Neutrophil (primary cell): ENCODE measurements at regions not wholly inside any gene's neighbourhood (a gene's known extent, or its start where the extent isn't known, plus 50 kb on each side); places are given as distances from the start of the nearest gene placed in this dataset.

Experiments
- H3K27ac ChIP-seq: fragments of 200-600 bp; sonication (generic); 2 replicates; pipeline ENCODE4 v1.5.1; 2016; ENCODE audit warnings: mild to moderate bottlenecking, moderate library complexity
- H3K27me3 ChIP-seq: fragments of 200-600 bp; sonication (generic); 2 replicates; pipeline ENCODE4 v1.6.0; 2016; ENCODE audit warnings: mild to moderate bottlenecking
- H3K36me3 ChIP-seq: fragments of 200-600 bp; sonication (generic); 2 replicates; pipeline ENCODE4 v1.5.1; 2017
- H3K4me1 ChIP-seq, 2 experiments: fragments of 200-600 bp in 1 of 2; sonication (generic) in 1 of 2; 1 replicate in 1 of 2; 2 replicates in 1 of 2; pipeline versions ENCODE4 v1.5.1 to v1.6.1; 2013 to 2016; ENCODE audit warnings: low read depth in 1 of 2, low read length in 1 of 2, mild to moderate bottlenecking in 1 of 2, moderate library complexity in 1 of 2; ENCODE audit not compliant: control insufficient read depth in 1 of 2, insufficient read depth in 1 of 2
- H3K4me3 ChIP-seq, 2 experiments: fragments of 200-600 bp in 1 of 2; sonication (generic) in 1 of 2; 1 replicate in 1 of 2; 2 replicates in 1 of 2; pipeline ENCODE4 v1.5.1; 2013 to 2016; ENCODE audit warnings: low read depth in 1 of 2, low read length in 1 of 2, mild to moderate bottlenecking in 1 of 2, moderate library complexity in 1 of 2
- H3K9me3 ChIP-seq: fragments of 200-600 bp; sonication (generic); 2 replicates; pipeline ENCODE4 v1.5.1; 2016
- TF ChIP-seq, protein P1 (sequence below): fragments of 200-600 bp; sonication (generic); IDR thresholded peaks from 2 replicates; pipeline ENCODE4 v1.5.1; 2016; ENCODE audit warnings: antibody characterized with exemption

DNA sequence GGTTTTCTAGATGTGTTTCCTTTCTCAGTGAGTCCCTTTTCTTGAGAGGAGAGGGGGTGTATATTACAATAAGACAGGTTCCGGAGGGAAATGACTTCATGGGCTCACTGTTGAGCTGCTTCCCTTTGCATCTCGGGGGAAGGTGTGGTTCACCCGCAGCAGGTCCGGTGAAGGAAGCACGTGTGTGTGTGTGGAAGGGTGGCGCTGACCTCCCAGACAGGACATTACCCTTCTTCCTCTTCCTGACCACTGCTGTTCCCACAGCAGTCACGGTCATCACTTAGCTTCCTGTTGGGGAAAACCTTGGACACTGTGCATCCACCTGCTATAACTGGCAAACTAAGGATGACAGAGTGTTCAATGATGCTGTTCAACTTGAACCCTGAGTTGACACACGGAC is 83.6 kb downstream of the PLEKHG1 start:
- no peaks in the 10 kb centered on the region for H3K9me3 ChIP-seq
- peaks cover 11 to 23% of the 10 kb centered on the region in 2 experiments for H3K4me1 ChIP-seq
- TF ChIP-seq, protein P1, sequence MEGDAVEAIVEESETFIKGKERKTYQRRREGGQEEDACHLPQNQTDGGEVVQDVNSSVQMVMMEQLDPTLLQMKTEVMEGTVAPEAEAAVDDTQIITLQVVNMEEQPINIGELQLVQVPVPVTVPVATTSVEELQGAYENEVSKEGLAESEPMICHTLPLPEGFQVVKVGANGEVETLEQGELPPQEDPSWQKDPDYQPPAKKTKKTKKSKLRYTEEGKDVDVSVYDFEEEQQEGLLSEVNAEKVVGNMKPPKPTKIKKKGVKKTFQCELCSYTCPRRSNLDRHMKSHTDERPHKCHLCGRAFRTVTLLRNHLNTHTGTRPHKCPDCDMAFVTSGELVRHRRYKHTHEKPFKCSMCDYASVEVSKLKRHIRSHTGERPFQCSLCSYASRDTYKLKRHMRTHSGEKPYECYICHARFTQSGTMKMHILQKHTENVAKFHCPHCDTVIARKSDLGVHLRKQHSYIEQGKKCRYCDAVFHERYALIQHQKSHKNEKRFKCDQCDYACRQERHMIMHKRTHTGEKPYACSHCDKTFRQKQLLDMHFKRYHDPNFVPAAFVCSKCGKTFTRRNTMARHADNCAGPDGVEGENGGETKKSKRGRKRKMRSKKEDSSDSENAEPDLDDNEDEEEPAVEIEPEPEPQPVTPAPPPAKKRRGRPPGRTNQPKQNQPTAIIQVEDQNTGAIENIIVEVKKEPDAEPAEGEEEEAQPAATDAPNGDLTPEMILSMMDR: no peak
- H3K36me3 ChIP-seq: no peaks in the 10 kb centered on the region
- no peak overlapping the region for H3K27ac ChIP-seq
- H3K4me3 ChIP-seq: no peak overlapping the region
- peaks cover 21% of the 10 kb centered on the region for H3K27me3 ChIP-seq

DNA sequence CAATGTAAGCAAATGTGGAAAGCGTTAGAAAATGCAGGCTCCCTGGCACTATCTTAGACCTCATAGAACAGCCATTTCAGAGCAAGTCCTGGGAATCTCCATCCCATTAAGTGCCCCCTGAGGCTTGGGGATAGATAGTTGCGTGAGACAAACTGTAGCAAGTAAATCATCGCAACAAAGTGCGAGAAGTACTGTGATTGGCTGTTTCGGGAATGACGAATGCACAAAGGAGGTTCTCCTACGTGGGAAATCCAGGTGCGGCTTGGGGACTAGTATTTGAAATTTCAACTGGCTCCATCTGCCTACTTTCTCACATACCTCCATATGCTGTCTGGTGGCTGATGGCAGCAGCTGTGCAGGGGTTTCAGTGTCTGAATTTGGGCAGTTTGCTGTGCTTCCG is 84.5 kb downstream of the PLEKHG1 start:
- TF ChIP-seq, protein P1: no peak
- Histone ChIP-seq H3K4me1 (peaks cover 11 to 23% of the 10 kb centered on the region in 2 experiments), H3K36me3 (no peaks in the 10 kb centered on the region), H3K9me3 (no peaks in the 10 kb centered on the region), H3K27ac (no peak overlapping the region), H3K4me3 (no peak overlapping the region), H3K27me3 (peaks cover 21% of the 10 kb centered on the region)

DNA sequence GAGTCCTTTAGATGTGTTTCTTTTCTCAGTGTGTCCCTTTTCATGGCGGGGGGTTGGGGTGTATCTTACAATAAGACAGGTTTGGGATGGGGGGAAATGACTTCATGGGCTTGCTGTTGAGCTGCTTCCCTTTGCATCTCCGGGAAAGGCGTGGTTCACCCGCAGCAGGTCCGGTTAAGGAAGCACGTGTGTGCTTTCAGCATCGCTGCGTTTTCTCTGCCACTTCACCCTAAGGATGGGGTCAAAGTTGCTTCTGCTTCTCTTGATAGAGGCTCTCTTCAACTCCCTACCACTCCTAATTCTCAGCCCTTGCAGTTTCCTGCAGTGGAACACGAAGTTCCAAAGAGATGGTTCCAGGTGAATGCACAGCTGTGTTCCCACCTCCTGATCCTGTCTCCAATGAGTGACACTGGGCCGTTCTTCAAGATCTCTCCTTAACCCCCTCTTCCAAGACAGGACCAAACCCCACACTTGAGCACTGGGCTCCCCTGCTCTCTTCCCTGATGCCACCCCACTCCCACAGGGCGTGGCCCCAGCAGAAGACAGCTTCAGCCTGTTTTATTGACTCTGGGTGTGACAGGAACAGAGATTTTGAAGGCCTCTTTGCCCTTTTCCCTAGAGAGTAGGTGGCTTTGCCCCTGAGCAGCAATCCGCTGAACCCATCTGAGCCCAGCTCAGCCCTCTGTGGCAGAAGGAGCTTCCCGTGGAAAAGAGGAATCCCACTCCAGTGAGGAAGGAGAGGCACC is 85.2 kb downstream of the PLEKHG1 start:
- H3K4me3 ChIP-seq: no peak overlapping the region
- H3K27ac ChIP-seq: no peak overlapping the region
- no peaks in the 10 kb centered on the region for H3K36me3 ChIP-seq
- H3K4me1 ChIP-seq: peaks cover 11 to 23% of the 10 kb centered on the region in 2 experiments
- TF ChIP-seq, protein P1: no peak
- H3K27me3 ChIP-seq: peaks cover 16% of the 10 kb centered on the region
- H3K9me3 ChIP-seq: no peaks in the 10 kb centered on the region

DNA sequence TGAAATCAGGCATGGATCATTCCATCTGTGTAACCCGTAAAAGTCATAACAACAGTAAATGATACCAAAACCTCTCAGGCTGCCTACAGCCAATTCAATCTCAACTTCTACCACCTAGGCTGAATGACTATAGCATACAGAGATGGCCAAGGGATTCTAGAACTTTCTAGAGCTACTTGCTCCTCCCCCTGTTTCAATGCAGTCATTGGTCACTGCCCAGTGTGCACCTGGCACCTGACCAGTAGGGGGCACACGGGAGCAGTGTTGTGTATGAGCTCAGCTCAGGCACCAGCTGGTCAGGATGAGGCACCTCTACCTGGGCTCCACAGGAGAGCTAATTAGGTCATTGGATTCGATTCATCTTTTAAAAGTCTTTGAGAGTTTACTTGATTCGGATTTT is 86.2 kb downstream of the PLEKHG1 start:
- Histone ChIP-seq H3K9me3 (no peaks in the 10 kb centered on the region), H3K27ac (no peak overlapping the region)
- TF ChIP-seq, protein P1: peak; percentile 35

DNA sequence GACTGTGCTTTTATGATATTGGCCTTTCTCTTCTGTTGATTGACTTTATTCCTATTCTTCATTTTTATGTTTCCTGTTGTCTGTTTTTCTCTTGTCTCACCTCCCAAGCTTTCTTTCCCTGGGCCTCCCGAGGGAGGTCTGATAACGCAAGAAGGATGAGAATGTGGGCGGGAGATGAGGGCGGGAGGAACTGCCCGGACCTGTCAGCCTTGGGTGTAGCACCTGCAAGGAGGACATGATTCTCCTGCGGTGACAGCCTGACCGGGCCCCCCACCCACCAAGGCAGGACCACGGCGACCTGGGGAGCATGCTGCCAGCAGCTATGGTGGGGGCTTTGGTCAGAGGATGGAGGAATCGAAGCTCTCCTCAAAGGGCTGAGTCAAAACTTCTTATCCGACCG is 86.9 kb downstream of the PLEKHG1 start:
- peaks cover 11 to 23% of the 10 kb centered on the region in 2 experiments for H3K4me1 ChIP-seq
- no peak overlapping the region for H3K4me3 ChIP-seq
- no peaks in the 10 kb centered on the region for H3K9me3 ChIP-seq
- H3K27ac ChIP-seq: no peak overlapping the region
- TF ChIP-seq, protein P1: no peak
- no peaks in the 10 kb centered on the region for H3K36me3 ChIP-seq
- peaks cover 16% of the 10 kb centered on the region for H3K27me3 ChIP-seq

More for the DNA sequence above, 86.2 kb downstream of the PLEKHG1 start:
- Histone ChIP-seq H3K4me1 (peaks cover 11 to 23% of the 10 kb centered on the region in 2 experiments), H3K27me3 (peaks cover 16% of the 10 kb centered on the region), H3K36me3 (no peaks in the 10 kb centered on the region), H3K4me3 (no peak overlapping the region)
